SKM-1 treated with dmso at 0.1 percent for 144 hours (cell line): ENCODE measurements at regions not wholly inside any gene's neighbourhood (a gene's known extent, or its start where the extent isn't known, plus 50 kb on each side); places are given as distances from the start of the nearest gene placed in this dataset.
"Not testable (repeated sequence)": the region's sequence is repeated elsewhere in the genome, so short reads cannot be mapped to it uniquely, and the experiment has no call there.

Experiments
- DNase-seq: peaks from one replicate; lab custom pipeline; 2025; ENCODE audit not compliant: unreplicated experiment; lab: John Stamatoyannopoulos, UW

DNA sequence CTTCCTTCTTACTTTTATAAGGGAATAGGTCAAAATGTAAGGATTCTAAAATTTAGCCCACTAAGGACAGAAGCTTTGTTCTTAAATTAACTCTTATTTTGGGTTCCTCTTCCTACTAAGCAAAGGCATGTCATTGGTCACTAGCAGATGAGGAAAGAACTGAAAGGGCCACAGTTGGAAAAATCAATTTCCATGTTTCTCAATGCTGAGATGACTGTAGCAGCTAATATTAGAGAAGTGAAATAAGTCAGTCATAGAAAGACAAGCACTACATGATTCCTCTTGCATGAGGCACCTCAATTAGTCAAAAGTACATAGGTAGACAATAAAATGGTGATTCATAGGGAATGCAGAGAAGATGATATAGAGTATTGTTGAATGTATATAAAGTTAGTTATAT lies 353.7 kb downstream of the RSL24D1 start:
- no peak for DNase-seq

DNA sequence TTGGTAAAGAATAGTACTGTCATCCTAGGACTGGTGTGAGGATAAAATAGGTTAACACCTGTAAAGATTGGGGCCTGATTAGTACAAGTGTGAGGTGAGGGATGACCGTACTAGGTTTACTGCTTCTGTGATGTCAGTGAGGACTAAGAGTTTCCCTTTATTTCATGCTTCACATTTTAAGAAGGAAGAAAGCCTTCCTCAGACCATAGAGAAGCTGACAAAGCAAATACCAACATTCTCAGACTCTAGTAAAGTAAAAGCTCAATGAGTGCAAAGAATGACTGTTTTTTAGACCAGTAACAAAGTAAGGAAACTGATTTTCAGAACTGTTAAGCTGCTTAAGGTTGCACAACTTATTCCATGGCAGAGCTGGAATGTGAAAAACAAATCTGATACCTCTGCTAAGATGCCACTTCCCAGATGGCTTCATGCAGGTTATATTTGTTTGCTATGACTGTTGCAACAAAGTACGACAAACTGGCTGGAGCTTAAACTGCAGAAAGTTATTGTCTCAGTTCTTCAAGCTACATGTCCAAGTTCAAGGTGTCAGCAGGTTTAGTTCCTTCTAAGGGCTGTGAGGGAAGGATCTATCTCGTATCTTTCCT lies 354.9 kb downstream of the RSL24D1 start:
- DNase-seq: no peak

DNA sequence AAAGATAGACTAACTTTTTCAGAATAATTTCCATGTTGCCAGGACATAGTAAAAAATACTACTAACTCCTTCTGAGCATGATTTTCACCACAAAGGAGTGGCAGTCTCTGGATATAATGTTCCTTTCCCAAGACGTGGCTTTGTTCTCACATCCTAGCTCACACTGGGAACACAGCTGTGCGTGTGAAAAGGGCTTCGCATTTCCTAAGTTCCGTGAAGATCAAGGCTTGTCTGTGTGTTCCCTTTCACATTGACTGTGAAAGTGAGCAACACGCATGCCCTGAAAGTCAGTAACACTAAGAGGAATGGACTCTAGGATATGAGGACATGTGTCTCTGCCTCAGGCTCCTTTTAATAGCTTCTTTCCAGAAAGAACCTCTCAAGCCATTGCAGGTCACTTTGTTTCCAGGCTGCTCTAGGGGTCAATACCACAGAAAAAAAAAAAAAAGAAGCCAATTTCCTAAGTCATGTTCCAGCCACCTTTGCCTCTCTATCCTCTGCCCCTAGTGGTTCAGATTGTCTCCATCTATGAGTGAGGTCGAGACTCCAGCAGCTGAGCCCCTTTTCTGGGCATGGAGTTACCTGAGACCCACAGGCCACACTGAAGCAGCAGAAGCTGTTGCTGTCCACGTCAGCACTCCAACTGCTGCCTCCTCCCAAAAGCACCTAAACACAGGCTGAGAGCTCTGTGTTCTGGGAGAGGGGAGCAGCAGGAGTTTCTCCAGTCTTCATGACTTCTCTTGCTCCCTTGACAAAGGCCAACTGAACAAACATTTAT lies 355.9 kb downstream of the RSL24D1 start:
- DNase-seq: no peak

GRCh38 chr15:54839379-54839778 lies 357.4 kb downstream of the RSL24D1 start:
- DNase-seq: no peak

GRCh38 chr15:54836052-54836795 lies 360.5 kb downstream of the RSL24D1 start:
- no peak for DNase-seq

GRCh38 chr15:54829821-54830220 lies 366.9 kb downstream of the RSL24D1 start:
- no peak for DNase-seq

DNA sequence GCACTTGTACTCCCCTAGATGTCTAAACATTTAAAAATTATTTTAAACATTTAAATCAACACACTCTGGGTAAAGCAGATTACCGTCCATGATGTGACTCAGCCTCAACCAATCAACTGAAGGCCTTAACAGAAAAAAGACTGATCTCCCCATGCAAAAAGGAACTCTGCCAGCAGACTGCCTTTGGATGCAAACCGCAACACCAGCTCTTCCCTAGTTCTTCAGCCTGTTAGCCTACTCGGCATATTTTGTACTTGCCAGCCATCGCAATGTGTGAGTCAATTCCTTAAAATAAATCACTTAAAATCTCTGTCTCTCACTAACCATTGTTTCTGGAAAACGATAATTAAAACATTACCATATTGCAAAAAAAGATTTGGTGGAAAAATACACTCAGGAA lies 375.9 kb downstream of the RSL24D1 start:
- DNase-seq: no peak

DNA sequence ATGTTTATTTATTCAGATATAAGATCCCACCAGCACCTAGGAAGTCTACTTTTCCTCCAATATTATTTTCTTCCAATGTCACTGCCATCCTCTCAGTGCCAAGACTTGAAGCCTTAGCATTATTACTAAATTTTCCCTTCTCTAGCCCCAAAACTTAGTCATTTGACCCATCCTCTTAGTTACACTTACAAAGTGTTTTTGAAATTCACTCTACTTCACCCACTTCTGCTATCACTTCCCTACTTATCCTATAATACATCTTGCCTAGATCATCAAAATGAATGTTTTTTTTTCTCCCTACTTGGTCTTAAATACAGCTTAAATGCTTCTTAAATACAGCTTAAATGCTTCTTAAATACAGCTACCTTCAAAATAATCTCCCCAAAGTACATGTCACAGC lies 376.6 kb downstream of the RSL24D1 start:
- no peak for DNase-seq

- no peak for DNase-seq
Measured at GRCh38 chr15:54816401-54816800, 380.3 kb downstream of the RSL24D1 start.

DNA sequence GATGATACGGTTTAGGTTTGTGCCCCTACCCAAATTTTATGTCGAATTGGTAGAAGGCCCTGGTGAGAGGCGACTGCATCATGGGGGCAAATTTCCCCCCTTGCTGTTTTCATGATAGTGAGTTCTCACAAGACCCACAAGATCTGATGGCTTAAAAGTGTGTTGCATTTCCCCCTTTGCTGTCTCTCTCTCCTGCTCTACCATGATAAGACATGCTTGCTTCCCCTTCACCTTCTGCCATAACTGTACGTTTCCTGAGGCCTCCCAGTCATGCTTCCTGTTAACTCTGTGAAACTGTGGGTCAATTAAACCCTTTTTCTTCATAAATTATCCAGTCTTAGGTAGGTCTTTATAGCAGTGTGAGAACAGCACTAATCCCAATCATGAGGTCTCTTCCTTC lies 381.2 kb downstream of the RSL24D1 start:
- DNase-seq: no peak

DNA sequence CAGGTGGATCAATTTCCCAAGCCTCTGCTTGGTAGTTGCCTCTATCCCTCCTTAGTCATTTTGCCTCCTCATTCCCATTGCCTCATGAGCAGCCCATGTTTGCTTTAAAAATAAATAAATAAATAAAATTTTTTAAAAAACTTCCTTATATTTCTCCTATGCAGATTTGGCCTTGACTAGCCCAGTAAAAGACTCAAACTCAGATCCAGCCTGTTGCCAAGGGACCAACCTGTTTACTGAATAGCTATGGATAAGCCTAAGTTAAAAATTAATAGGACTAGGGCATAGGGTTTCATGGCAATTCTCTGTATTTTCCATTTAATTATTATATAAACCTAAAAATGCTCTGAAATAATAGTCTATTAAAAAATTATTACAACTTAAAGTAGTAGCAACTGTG lies 384.4 kb downstream of the RSL24D1 start:
- no peak for DNase-seq

DNA sequence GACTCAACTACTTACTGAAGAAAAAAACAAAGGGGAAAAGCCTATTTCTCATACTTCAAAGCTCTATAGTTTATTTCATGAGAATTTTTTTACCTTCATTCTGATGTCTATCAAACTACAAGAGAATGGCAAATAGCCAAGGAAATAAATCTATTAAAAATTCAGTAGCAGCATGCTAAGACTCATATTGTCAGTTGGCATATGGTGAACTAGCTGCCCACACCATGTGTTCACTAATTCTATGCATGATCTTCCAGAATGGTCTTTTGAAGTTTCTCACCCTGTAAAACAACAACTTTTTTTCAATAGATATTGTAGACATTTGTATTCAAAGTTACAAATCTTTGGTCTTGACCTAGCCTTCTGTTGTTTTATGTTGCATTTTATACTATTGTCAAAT lies 386.2 kb downstream of the RSL24D1 start:
- DNase-seq: no peak

DNA sequence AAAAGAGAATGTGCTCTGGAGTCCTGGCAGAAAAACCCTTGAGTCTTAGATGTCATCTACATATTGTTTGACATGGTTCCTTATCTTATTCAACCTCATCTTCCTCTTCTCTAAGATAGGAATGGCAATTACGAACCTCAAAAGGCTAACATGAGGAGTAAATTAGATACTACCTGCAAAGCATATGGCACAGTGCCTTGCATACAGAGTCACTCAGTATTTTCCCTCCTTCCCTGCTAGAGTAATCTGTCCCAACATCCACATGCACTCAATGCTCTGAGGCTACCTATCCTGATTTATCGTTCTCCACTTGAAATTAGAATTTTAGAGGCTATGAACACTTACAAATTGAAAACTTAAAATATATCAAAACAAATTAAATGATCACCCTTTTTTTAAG lies 386.7 kb downstream of the RSL24D1 start:
- DNase-seq: no peak

GRCh38 chr15:54808321-54808720 lies 388.4 kb downstream of the RSL24D1 start:
- no peak for DNase-seq

- DNase-seq: no peak
Measured at GRCh38 chr15:54803987-54804386, 392.8 kb downstream of the RSL24D1 start.

DNA sequence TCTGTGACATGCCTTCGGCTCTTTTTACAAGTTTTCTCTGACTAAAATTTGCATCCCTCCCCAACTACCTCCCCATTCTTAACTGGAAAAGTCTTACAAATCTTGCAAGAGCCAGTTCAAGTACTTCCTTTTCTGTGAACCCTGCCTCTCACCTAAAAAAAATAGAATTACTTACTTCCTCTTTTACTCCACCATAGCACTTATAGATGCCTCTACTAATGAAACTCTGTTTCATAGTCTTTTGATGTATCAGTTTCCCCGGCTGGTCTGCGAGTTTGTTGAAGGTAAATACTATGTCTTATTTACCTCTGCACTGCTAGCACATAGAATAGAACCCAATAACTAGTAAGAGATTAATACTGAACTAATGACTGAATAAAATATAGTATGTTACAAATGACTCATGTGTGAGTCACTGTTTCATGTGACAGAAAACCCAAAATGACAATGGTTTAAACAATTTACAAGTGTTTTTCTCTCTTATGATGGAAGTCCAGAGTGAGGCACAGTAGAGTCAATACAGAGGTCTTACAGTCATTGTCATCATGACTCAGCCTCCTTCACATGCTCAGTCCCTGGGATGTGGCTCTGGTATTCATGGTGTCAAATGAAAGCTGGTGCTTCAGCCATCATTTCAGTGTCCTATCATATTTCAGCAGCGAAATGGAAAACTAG lies 393.5 kb downstream of the RSL24D1 start:
- DNase-seq: peak; percentile 95

DNA sequence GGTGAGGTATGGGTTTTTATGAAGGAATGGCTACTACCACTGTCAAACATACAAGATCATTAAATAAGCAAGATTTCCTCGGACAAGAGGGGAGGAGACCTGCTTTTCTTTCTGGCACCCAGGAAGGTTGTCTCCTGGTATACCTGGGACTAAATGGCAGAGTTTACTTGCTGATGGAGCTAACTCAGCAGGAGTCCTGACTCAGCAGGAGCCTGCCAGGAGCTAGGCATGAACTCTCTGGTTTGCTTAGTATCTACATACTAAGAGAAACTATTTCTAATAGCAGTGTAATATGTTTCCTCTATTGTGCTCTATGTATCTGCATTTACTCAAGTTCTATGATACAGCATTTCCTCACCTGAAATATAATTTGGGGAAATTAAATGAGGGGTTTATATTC lies 404.2 kb downstream of the RSL24D1 start:
- DNase-seq: no peak

GRCh38 chr15:54790693-54791092 lies 406.0 kb downstream of the RSL24D1 start:
- no peak for DNase-seq

DNA sequence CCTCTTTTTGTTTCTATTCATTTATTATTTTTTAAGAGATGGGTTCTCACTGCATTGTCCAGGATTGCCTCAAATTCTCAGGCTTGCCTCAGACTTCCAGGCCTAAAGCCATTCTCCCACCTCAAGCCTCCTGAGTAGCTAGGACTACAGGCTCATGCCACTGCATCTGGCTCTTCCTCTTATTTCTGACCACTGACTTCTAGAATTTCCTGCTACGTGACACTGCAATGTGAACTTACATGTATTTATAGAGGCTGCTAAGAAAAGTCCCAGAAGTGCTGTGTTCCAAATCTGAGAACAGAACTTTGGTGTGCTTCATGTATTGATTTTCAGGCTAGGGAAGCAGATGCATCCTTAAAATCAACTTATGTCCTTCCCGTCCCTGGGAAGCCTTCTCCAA lies 407.4 kb downstream of the RSL24D1 start:
- peak; percentile 34 for DNase-seq

DNA sequence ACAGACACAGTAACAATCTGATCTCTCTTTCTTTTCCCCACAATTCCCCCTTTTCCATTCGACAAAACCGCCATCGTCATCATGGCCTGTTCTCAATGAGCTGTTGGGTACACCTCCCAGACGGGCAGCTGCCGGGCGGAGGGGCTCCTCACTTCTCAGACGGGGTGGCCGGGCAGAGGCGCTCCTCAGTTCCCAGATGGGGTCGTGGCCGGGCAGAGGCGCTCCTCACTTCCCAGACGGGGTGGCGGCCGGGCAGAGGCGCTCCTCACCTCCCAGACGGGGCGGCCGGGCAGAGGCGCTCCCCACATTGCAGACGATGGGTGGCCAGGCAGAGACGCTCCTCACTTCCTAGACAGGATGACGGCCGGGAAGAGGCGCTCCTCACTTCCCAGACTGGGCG lies 415.5 kb downstream of the RSL24D1 start:
- DNase-seq: not testable (repeated sequence)

- DNase-seq: no peak
Measured at GRCh38 chr15:54779271-54779670, 417.5 kb downstream of the RSL24D1 start.

DNA sequence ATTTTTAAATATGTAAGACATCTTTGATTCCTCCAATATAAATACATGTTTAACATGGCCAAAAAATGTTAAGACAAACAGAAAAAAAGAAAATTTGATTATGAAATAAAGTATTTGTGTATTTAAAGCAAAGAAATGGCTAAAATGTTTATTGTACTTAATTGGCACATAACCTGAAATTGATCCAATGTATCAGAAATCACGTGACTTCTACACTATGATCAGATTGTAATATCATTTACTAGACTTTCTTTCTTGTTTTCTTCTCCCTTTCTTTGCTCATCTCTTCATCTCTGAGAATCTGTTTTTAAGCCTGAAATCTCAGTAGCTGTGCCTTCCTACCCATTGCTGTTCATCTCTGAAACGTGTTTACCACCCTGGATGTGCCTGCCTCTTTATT lies 420.3 kb downstream of the RSL24D1 start:
- no peak for DNase-seq
